ENCODE measurements at regions not wholly inside any gene's neighbourhood (a gene's known extent, or its start where the extent isn't known, plus 50 kb on each side); places are given as distances from the start of the nearest gene placed in this dataset.

DNA sequence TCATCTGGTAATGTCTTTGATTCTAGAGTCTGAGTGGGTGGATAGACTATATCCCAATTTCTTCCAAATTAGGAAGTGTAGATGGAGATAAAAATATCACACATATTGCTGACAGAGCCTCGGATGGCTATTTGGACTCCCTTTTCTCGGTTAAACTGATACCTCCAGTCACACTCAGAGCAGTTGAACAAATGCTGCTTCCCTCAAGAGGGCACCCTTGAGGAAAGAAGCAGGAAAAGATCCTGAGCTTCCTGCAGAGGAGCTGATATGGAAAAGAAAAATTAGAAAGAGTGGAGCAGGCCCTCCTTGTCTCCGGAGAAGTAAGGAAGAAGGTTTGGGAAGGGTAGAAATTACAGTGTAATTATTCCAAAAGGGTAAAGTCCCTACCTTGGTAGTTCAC, 96.2 kb upstream of the CCSER1 start:
- TF ChIP-seq, protein P1, sequence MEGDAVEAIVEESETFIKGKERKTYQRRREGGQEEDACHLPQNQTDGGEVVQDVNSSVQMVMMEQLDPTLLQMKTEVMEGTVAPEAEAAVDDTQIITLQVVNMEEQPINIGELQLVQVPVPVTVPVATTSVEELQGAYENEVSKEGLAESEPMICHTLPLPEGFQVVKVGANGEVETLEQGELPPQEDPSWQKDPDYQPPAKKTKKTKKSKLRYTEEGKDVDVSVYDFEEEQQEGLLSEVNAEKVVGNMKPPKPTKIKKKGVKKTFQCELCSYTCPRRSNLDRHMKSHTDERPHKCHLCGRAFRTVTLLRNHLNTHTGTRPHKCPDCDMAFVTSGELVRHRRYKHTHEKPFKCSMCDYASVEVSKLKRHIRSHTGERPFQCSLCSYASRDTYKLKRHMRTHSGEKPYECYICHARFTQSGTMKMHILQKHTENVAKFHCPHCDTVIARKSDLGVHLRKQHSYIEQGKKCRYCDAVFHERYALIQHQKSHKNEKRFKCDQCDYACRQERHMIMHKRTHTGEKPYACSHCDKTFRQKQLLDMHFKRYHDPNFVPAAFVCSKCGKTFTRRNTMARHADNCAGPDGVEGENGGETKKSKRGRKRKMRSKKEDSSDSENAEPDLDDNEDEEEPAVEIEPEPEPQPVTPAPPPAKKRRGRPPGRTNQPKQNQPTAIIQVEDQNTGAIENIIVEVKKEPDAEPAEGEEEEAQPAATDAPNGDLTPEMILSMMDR (conservative IDR thresholded peaks at IDR 0.05) = peak; percentile 72
- H3K27ac ChIP-seq = peak overlapping the region; percentile 40; the same call in 1 of the 2 replicates

DNA sequence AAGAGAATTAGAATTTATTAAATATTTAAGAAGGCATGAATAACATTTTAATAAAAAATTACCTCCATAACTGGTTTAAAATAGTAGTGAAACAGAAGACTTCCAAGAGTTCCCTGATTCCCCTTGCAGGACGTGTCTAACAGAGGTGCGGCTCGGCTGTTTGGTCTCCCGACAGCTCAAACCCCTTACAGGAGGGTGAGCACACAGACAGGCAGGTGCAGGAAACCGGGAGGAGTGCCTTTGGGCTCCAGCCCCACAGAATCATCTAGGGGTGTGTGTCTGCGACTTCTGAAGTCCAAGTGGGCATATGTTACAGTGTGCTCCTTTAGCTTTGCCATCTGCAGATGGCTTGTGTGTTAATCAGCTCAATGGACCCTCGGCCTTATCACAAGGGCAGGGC, 88.1 kb upstream of the CCSER1 start:
- TF ChIP-seq, protein P1 (conservative IDR thresholded peaks at IDR 0.05) = no peak
- no peak overlapping the region for H3K27ac ChIP-seq

DNA sequence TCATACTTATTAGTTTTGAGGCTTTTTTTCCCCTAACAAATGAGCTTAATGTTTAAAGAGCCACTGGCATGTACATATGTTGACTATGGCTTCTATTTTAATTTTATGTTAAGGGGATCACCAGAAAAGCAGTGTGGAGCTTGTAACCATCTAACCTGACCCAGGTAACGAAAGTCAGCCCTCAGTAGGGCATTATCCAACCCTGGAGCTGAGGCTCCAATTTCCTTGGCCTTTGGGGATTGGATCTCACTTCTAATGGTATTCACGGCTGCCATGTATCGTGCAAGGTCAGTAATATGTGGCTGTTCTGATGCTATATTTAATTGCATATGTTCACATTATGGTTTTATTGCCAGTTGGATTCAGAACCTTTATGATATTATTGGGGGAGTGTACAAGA, 75.2 kb upstream of the CCSER1 start:
- no peak overlapping the region for H3K27ac ChIP-seq
- TF ChIP-seq, protein P1 (conservative IDR thresholded peaks at IDR 0.05) = no peak

DNA sequence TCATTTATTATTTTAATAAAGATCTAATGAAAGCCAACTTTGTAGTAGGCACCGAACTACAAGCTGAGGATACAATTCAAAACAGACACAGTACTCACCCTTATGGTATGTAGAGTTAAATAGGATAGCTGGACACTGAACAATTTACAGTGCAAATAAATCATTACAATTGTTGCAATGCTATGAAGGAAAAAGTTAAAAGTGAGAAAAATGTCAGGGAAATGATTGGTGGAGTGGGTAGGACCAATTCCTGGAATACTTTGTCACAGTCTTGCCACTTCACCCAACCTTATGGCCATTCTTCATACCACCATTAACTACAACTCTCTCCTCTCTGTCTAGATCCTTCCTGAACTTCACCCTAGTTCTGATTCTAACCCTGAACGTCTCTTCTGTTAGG, 70.1 kb upstream of the CCSER1 start:
- no peak overlapping the region for H3K27ac ChIP-seq
- TF ChIP-seq, protein P1 (conservative IDR thresholded peaks at IDR 0.05) = no peak

DNA sequence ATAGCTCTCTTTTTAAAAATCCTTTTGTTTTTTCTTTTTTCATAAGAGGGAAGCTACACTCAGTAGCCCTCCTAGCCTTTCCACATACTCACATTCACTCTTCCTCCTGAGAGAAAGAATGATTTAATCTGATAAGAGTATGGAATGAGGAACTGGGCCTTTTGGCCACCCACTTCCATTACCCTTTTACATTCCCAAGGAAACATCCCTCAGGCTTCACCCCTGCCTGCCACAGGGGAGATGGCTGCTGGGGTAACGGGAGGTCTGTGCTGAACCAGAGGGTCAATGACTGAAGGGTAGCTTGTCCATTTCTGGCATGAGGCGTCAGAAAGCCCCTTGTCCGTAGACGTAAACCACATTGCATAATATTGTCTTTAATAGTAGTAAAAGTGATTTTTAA, 67.2 kb upstream of the CCSER1 start:
- TF ChIP-seq, protein P1 (conservative IDR thresholded peaks at IDR 0.05) = no peak
- no peak overlapping the region for H3K27ac ChIP-seq

DNA sequence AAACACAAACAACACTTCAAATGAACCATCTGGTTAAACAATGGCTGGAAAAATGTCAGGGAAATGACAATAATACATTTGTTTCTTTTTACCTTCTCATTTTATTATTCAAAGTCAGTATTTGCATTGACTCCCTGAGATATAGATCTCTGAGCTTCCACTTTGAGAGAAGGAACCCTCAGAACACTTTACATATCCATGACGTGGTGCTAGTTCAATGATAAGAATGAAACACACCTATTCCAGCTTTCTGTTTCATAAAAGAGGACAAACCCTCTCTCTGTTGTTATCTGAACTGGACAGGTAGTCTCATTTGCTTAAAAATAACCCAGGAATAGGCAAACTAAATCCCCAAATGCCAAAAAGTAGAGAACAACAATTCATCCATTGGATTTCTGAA, 65.3 kb upstream of the CCSER1 start:
- TF ChIP-seq, protein P1 (conservative IDR thresholded peaks at IDR 0.05) = no peak
- no peak overlapping the region for H3K27ac ChIP-seq

DNA sequence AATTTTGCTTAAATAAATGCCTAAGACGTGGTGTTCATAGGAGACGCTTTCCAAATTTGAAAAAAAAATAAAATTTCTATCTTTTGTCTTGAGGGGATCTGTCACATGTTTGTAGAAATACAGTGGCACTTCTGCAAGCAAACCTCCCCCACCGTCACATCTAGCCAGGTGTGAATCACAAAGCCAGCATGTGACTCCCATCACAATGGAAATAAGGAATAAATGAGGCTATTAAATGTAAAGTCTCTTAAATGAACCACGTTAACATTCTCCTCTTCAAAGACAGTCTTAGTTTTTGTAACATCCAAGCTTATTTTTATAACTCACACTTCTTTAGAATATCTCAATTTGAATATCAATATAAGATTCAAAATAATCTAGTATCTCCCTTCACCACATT, 63.0 kb upstream of the CCSER1 start:
- H3K27ac ChIP-seq = no peak overlapping the region

More for the DNA sequence above, 63.0 kb upstream of the CCSER1 start:
- TF ChIP-seq, protein P1 (conservative IDR thresholded peaks at IDR 0.05) = no peak

Measured in VCaP (cell line).